Activated T-cell treated with anti-CD3 and anti-CD28 coated beads, Interleukin-2, amount 50 U/mL, for 24 hours (primary cell): ENCODE measurements at regions not wholly inside any gene's neighbourhood (a gene's known extent, or its start where the extent isn't known, plus 50 kb on each side); places are given as distances from the start of the nearest gene placed in this dataset.
"Not testable (repeated sequence)": the region's sequence is repeated elsewhere in the genome, so short reads cannot be mapped to it uniquely, and the experiment has no call there.

Source experiments
- DNase-seq: peaks from one replicate; pipeline ENCODE4 v3.0.0-alpha.2; 2020
- H3K27ac Mint-ChIP-seq: 2 replicates; pipeline ENCODE4 v1.8.0; 2020; ENCODE audit warnings: mild to moderate bottlenecking, mixed read lengths
- H3K27me3 Mint-ChIP-seq: 2 replicates; pipeline ENCODE4 v1.8.0; 2020; ENCODE audit warnings: mixed read lengths
- H3K36me3 Mint-ChIP-seq: 2 replicates; pipeline ENCODE4 v1.8.0; 2020; ENCODE audit warnings: low read depth, mixed read lengths
- H3K4me1 Mint-ChIP-seq: 2 replicates; pipeline ENCODE4 v1.8.0; 2020; ENCODE audit warnings: low read depth, mixed read lengths
- H3K4me3 Mint-ChIP-seq: 2 replicates; pipeline ENCODE4 v1.8.0; 2020; ENCODE audit warnings: mild to moderate bottlenecking, moderate library complexity, mixed read lengths
- H3K9me3 Mint-ChIP-seq: 2 replicates; pipeline ENCODE4 v1.8.0; 2020; ENCODE audit warnings: mixed read lengths

DNA sequence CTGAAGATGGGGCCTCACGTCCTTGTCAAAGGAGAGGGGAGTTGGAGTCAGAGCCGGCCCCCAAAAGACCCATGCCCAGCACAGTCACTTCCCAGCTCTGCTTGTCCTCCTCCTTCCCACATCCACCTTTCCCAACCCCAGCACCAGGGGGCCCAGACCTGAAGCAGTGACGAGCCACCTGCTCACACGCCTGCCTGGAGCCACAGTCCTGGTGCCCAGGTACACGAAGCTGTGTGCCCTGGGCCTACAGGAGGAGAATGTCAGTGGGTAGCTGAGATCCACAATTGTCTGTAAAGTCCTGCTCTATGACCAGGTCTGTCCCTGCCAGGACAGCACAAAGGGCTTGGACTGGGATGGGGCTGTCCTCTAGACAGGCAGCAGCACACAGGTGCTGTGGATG is 126.8 kb upstream of the PZP start:
- H3K36me3 Mint-ChIP-seq: no peaks in the 10 kb centered on the region
- peaks cover 3% of the 10 kb centered on the region for H3K4me1 Mint-ChIP-seq
- no peaks in the 10 kb centered on the region for H3K27me3 Mint-ChIP-seq
- DNase-seq: no peak
- no peak overlapping the region for H3K27ac Mint-ChIP-seq
- H3K9me3 Mint-ChIP-seq: peaks cover 9% of the 10 kb centered on the region
- H3K4me3 Mint-ChIP-seq: no peak overlapping the region

DNA sequence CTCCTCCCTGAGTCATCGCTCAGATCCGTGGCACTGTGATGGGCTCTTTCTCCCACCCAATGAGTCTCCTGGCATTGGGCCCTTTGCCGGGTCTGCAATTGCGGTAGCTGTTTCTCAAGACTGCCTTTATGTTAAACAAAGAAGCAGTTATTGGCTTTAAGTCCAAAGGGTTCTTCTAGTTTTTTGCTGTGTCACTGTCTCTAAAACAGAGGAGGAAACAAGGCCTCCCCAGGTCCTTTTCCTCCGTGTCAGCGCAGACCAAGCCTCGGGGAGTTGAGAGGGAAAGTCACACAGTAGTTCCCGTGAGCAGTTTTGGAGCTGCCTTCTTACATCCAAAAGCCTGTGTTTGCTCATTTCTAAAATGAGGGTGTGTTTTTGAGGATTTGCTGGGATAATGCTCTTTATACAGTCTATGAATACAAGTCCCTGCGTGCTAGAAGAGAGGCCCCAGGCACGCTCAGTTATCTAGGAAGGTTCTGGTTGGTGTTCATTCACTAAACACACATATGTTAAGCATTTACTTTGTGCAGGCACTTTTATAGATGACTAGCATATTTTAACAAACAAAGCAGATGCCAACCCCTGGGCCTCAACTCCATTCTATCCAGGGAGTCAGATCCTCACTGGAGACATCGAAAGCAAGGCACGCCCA is 126.0 kb upstream of the PZP start:
- Mint-ChIP-seq H3K27me3 (no peaks in the 10 kb centered on the region), H3K27ac (no peak overlapping the region), H3K4me1 (peaks cover 3% of the 10 kb centered on the region), H3K4me3 (no peak overlapping the region), H3K36me3 (no peaks in the 10 kb centered on the region), H3K9me3 (peaks cover 9% of the 10 kb centered on the region)
- no peak for DNase-seq

DNA sequence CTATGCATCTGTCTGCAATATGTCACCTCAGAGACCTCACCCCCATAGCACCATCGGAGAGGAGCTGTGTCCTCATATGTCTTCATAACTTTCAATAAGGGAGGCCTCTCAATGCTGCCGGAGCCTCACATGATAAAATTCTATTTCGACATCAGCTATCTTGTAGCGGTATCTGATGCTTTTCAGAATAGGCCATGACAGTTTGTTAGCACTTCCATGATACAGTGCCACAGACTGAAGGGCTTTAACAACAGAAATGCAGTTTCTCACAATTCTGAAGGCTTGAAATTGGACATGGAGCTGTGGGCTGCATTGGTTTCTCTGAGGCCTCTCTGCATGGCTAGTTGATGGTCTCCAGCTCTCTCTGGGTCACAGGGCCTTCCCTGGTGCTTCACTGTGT is 125.0 kb upstream of the PZP start:
- Mint-ChIP-seq H3K27me3 (no peaks in the 10 kb centered on the region), H3K4me1 (peaks cover 3% of the 10 kb centered on the region), H3K36me3 (no peaks in the 10 kb centered on the region), H3K27ac (no peak overlapping the region), H3K9me3 (peaks cover 9% of the 10 kb centered on the region), H3K4me3 (no peak overlapping the region)
- no peak for DNase-seq

DNA sequence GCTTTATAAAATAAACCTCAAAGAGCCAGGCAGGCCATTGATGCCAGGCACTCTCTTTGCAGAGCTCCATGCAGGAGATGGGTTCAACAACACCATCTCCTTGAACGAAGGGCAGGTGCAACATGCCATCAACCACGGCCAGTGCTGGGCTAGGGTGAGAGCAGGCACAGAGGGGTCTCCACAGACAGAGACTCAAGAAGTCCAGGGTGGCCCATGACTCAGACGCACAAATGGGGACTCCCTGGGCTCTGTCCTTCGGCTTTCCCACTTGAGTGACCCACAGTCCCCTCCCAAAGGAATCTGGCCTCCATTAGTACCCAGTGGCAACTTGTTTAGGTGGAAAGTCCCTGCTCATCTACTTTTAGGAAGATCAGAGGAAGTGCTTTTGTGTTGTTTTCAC is 124.4 kb upstream of the PZP start:
- H3K27me3 Mint-ChIP-seq: no peaks in the 10 kb centered on the region
- H3K4me3 Mint-ChIP-seq: no peak overlapping the region
- no peaks in the 10 kb centered on the region for H3K36me3 Mint-ChIP-seq
- no peak overlapping the region for H3K27ac Mint-ChIP-seq
- DNase-seq: no peak
- peaks cover 4% of the 10 kb centered on the region for H3K4me1 Mint-ChIP-seq
- peaks cover 9% of the 10 kb centered on the region for H3K9me3 Mint-ChIP-seq

DNA sequence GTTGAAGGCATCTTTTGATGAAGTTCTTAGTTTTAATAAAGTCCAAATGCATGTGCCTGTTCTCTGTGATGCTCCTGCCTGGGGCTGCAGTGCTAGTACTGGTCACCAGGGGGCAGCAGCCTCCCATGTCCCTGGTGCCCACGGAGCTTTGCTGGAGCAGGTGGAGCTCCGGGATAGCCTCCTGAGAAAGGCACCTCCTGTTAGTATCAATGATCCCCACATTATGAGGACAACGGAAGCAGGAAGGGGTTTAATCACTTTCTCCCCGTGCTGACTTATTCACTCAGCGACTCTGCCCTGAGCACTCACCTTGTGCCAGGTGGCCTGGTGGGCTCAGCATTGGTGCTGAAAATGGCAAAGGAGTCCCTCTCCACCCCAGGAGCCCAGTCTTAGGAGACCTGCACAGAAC is 123.0 kb upstream of the PZP start:
- H3K27me3 Mint-ChIP-seq: no peaks in the 10 kb centered on the region
- H3K9me3 Mint-ChIP-seq: peaks cover 2% of the 10 kb centered on the region
- peak; percentile 86 for DNase-seq
- no peak overlapping the region for H3K27ac Mint-ChIP-seq
- no peaks in the 10 kb centered on the region for H3K36me3 Mint-ChIP-seq
- no peak overlapping the region for H3K4me3 Mint-ChIP-seq
- peaks cover 12% of the 10 kb centered on the region for H3K4me1 Mint-ChIP-seq

DNA sequence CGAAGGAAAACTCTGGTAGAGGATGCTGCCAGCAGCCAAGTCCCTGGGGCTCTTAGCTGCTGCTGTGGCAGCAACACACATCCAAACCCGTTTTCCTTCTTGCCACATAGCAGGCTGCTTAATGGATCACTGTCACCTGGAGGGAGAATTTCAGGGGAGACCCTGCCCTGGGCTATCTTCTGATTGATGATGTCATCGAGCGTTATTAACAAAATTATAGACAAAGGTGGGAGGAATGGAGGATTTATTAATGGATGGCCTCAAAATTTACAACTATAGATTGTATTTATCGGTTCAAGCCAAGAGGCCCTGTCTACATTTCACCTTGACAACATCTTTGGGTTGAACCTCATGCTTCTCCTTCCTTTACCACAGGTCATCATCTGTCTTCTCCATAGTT is 120.8 kb upstream of the PZP start:
- no peaks in the 10 kb centered on the region for H3K27me3 Mint-ChIP-seq
- H3K4me3 Mint-ChIP-seq: no peak overlapping the region
- no peaks in the 10 kb centered on the region for H3K9me3 Mint-ChIP-seq
- no peak overlapping the region for H3K27ac Mint-ChIP-seq
- DNase-seq: no peak
- no peaks in the 10 kb centered on the region for H3K36me3 Mint-ChIP-seq
- H3K4me1 Mint-ChIP-seq: peaks cover 12% of the 10 kb centered on the region

DNA sequence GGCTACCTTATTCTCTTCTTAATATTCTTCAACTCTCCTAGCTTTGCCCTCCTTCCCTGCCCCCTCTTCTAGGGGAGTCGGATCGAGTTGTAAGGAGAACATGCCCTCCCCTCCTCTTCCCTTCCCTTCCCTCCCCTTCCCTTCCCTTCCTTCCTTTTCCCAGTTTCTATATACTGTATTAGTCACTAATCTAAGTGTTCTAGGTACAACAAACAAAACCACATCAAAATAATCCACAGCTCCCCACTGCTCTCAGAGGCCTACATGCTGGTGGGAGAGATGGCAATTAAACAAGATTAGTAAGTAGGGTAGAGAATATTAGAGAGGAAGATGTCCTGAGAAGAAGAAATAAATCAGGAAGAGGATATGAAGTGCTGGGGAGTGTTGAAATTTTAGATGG is 119.9 kb upstream of the PZP start:
- Mint-ChIP-seq H3K27me3 (no peaks in the 10 kb centered on the region), H3K27ac (no peak overlapping the region), H3K9me3 (no peaks in the 10 kb centered on the region), H3K4me1 (peaks cover 12% of the 10 kb centered on the region), H3K4me3 (no peak overlapping the region), H3K36me3 (no peaks in the 10 kb centered on the region)
- no peak for DNase-seq

DNA sequence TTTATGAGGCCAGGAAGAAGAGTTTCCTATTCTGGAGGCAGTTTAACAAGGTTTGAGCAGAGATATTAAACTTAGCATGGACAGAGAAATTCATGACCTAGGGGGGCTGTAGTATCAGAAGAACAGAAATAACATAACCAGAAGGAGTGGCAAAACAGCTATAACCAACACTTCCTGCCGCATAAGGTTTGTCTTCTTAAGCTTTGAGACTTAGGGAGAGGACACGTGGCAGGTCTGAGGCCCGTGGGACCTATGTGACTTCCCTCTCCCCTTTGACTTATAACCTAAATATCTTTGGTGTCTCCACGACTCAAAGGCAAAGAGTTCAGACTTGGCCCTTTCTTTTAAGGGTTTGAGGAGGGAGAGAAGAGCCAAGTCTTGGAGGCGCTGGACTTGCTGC is 119.1 kb upstream of the PZP start:
- Mint-ChIP-seq H3K27me3 (no peaks in the 10 kb centered on the region), H3K4me1 (peaks cover 12% of the 10 kb centered on the region), H3K9me3 (no peaks in the 10 kb centered on the region), H3K27ac (no peak overlapping the region), H3K36me3 (no peaks in the 10 kb centered on the region), H3K4me3 (no peak overlapping the region)
- DNase-seq: no peak

DNA sequence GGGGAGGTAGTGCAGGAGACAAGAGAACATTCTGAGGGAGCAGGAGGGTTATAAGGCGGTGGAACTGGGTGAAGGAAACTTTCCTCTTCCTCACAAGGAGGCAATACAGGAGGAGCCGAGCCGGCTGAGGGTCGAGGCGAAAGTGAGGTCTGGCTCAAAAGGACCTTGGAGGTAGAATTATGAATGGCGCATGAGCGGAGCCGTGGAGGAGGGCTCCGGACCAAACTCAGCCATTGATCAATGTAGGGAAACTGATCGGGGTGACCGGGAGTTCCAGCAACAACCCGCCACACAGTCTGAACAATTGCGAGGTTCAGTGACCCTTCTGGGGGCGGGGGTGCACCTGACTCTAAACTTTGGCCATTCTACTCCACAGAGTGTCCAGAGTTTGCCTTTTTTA is 118.7 kb upstream of the PZP start:
- not testable (repeated sequence) for H3K4me3 Mint-ChIP-seq, H3K36me3 Mint-ChIP-seq, H3K9me3 Mint-ChIP-seq, H3K27ac Mint-ChIP-seq, H3K27me3 Mint-ChIP-seq, DNase-seq
- H3K4me1 Mint-ChIP-seq: peaks cover 12% of the 10 kb centered on the region

DNA sequence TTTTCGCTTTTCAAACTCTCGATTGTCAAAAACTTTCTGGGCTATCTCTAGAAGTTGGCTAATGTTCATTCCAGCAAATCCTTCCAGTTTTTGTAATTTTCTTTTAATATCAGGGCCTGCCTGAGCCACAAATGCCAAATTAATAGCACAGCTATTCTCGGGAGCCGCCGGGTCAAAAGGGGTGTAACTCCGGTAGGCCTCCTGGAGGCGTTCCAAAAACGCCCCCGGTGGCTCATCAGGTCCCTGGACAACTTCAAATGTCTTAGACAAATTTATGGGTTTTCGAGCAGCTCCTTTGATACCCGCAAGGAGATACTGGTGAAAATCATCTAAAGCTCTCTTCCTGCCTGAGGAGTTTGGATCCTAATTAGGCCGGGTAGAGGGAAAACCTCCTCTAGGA is 117.9 kb upstream of the PZP start:
- no peak for DNase-seq
- Mint-ChIP-seq H3K27ac (no peak overlapping the region), H3K27me3 (no peaks in the 10 kb centered on the region), H3K36me3 (no peaks in the 10 kb centered on the region), H3K4me1 (peaks cover 9% of the 10 kb centered on the region), H3K9me3 (no peaks in the 10 kb centered on the region), H3K4me3 (no peak overlapping the region)

DNA sequence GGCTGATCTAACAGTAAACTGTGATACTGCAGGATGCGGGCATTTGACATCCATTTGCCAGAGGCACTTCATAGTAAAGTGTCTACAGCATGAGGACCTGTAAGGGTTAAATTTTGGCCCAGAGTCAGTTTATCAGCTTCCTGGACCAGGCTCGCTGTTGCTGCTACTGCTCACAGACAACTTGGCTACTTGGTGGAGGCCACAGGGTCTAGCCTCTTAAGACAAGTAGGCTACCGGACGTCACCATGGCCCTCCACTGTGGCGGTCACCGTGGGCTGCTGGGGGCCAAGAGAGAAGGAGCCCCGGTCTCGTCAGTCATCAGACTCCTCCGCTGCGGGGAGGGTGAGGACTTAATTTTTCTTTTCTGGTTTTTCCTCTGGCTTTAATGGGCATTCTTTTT is 117.3 kb upstream of the PZP start:
- H3K4me3 Mint-ChIP-seq: no peak overlapping the region
- peaks cover 9% of the 10 kb centered on the region for H3K4me1 Mint-ChIP-seq
- H3K27ac Mint-ChIP-seq: no peak overlapping the region
- no peaks in the 10 kb centered on the region for H3K27me3 Mint-ChIP-seq
- no peak for DNase-seq
- no peaks in the 10 kb centered on the region for H3K9me3 Mint-ChIP-seq
- H3K36me3 Mint-ChIP-seq: no peaks in the 10 kb centered on the region

DNA sequence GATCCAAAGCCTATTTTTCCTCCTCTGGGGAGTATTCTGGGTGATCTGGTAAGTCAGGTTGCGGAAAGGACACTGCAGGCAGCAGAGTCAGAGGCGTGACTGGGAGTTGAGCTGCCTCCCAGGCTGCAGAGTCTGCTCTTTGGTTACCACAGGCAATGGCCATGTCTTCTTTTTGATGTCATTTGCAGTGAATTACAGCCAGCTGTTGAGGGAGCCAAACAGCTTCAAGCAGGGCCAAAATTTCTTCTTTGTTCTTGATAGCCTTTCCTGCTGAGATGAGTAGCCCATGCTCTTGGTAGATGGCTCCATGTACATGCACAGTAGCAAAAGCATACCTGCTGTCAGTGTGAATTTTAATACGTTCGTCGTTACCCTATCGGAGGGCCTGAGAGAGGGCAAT is 116.6 kb upstream of the PZP start:
- no peaks in the 10 kb centered on the region for H3K9me3 Mint-ChIP-seq
- H3K4me3 Mint-ChIP-seq: no peak overlapping the region
- H3K4me1 Mint-ChIP-seq: peaks cover 9% of the 10 kb centered on the region
- H3K27me3 Mint-ChIP-seq: no peaks in the 10 kb centered on the region
- no peak overlapping the region for H3K27ac Mint-ChIP-seq
- DNase-seq: no peak
- H3K36me3 Mint-ChIP-seq: no peaks in the 10 kb centered on the region

DNA sequence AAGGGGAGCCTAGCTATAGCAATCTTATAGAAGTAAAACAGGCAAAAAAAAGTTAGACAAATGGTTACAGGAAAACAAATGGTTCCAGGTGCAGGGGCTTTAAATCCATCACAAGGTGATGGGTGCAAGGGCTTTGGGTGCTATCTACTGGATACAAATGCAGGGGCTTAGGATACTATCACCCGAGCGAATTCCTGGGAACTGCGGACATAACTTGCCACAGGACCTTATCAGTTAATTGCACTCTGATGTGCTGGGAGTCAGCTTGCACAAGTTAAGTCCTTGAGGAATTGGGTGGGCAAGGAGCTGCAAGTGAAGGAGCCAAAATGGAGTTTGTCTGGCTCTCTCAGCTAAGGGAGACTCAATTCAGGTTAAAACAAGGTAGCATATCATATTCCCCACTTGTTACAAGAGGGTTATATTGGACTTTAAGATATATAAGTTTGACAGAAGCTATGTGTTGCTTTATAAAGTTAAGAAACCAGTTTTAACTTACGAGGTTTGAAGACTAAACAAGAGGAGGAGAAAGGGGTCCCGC is 115.0 kb upstream of the PZP start:
- no peak for DNase-seq
- H3K4me3 Mint-ChIP-seq: no peak overlapping the region
- H3K27me3 Mint-ChIP-seq: no peaks in the 10 kb centered on the region
- no peak overlapping the region for H3K27ac Mint-ChIP-seq
- H3K36me3 Mint-ChIP-seq: no peaks in the 10 kb centered on the region
- H3K9me3 Mint-ChIP-seq: no peaks in the 10 kb centered on the region
- peaks cover 12% of the 10 kb centered on the region for H3K4me1 Mint-ChIP-seq

DNA sequence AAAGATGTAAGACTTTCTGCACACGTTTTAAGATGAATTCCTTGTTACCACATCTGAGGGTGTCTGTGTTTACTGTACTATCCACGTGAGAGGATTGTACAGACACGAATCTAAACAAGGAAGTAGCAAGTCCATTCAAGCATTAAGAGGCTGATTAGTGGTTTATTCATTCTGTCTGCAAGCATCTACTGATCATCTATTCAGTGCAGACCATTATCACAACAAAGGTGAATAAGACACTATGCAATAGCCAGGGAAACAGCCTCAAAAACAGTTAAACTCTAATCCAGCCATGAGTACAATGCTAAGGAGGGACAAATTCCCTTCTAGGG is 111.6 kb upstream of the PZP start:
- no peaks in the 10 kb centered on the region for H3K36me3 Mint-ChIP-seq
- no peak for DNase-seq
- no peak overlapping the region for H3K4me3 Mint-ChIP-seq
- no peaks in the 10 kb centered on the region for H3K9me3 Mint-ChIP-seq
- peaks cover 3% of the 10 kb centered on the region for H3K4me1 Mint-ChIP-seq
- H3K27me3 Mint-ChIP-seq: no peaks in the 10 kb centered on the region
- no peak overlapping the region for H3K27ac Mint-ChIP-seq

DNA sequence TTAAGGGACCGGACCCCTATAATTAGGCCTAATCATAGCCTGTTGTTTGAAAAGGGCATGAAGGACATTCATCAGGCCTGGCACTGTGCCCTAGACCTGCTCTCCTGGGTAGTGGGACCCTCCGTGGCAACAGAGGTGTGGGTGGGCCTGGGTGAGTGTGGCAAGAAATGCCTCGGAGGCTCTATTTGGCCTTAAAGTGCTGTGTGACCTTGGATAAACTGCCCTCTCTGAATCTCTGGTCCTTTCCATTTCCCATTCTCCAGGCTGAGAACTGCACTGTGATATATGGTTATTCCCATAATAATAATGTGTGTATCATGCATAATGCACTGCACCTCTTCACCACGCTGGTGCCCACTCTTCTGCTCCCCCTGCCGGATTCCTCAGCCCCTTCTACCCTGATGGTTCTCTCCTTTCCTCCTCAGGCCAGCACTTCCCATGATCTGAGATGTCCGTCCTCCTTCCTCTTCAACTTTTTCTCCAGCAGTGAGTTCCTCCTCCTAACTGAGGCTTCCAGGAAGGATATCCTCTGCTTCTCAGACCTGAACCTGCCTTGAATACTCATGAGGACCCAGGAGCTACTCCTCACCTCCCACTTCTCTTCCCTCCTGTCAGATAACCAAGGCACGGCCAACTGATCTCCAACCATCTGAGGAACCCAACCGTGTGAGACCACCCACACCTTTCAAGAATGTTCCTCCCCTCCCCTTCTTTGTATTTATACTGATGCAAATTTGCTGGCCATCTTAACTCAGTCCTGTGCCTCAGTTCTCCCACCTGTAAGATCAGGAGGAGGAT is 111.0 kb upstream of the PZP start:
- H3K4me1 Mint-ChIP-seq: peaks cover 3% of the 10 kb centered on the region
- no peaks in the 10 kb centered on the region for H3K27me3 Mint-ChIP-seq
- no peak for DNase-seq
- H3K27ac Mint-ChIP-seq: no peak overlapping the region
- no peak overlapping the region for H3K4me3 Mint-ChIP-seq
- H3K9me3 Mint-ChIP-seq: no peaks in the 10 kb centered on the region
- H3K36me3 Mint-ChIP-seq: no peaks in the 10 kb centered on the region
